HL-60/S4 treated with phorbol 12-myristate 13-acetate at 8.2 ng/mL for 4 days and 3 days (cell line): ENCODE measurements at regions not wholly inside any gene's neighbourhood (a gene's known extent, or its start where the extent isn't known, plus 50 kb on each side); places are given as distances from the start of the nearest gene placed in this dataset.

Experiments used
- in situ Hi-C: fragments of 300-500 bp; cut with MboI; formaldehyde crosslinking; loops from 2 replicates; pipeline ENCODE4 v1.15.0; 2022; ENCODE audit warnings: low sequenced_read_pairs

GRCh38 chr5:74326571-74327338, 313.8 kb downstream of the ENC1 start:
- in situ Hi-C loops: no loop called here

DNA sequence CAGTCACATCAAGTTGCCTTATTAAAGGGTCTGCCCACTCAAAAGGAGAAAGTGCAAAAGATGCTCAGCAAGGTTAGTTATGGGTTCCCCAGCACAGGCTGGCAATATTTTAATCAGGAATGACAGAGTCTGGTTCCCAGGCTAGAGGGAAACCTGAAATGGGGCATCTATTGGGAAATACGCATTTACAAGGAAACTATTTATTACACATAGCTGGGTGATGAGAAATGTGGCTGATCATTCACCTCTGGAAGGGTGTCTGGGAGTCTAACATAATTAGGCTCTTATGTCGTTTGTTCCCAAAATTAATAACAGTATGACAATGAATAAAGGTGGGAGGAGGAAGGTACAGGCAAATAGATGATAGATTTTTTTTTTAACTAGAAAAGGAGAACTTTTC, 314.7 kb downstream of the ENC1 start:
- in situ Hi-C loops: no loop called here

DNA sequence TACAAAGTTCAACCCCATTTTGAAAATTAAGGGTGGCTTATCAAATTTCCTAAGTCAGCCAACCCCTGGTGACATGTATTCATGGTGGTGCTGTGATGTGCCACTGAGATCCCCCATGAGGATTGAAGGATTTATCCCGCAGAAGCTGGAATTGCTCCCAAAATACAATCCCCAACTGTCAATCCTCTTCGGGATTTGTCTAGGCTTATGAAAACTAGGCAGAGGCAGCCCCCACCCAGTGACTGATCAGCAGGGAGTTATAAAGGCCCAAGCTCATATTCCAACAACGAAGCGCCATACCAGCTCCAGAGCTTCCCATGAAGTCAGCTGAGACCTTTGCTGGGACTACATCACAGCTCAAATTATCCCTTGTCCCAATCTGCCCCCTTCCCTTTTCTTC, 316.0 kb downstream of the ENC1 start:
- in situ Hi-C loops: no loop called here

DNA sequence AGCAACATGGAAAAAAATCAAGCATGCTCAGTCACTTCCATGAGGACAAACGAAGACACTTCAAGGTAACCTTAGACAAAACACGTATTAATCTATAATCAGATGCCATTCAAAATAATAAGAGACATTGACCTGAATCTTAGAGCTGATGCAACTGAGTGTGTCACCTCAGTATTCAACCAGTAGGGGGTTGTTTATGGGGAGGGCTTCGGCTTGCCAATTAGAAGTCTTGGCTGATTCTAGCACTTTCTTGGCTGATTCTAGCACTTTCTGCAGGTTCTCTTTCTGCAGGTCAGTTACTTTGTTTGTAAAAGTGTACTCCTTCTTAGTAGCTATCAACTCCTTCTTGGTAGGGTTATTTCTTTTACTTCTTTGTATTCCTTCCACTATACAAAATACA, 317.6 kb downstream of the ENC1 start:
- in situ Hi-C loops: no loop called here

DNA sequence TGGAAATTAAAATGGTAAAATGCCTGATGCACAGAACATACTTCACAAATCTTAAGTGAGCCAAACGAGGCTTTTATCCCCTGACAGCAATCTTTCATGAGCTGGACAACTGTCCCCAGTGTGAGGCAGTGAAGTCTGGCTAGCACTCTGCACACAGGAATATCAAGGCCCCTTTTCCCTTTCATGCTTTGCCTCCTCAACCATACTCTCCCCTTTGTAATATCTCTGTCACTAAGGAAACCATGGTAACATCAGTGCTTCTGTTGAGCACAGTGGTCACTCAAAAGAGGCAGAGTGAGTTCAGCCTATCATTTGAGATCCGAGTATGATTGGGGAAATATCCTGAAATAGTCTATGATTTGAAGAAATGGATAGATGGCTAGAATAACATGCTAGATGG, 318.3 kb downstream of the ENC1 start:
- in situ Hi-C loops: no loop called here

DNA sequence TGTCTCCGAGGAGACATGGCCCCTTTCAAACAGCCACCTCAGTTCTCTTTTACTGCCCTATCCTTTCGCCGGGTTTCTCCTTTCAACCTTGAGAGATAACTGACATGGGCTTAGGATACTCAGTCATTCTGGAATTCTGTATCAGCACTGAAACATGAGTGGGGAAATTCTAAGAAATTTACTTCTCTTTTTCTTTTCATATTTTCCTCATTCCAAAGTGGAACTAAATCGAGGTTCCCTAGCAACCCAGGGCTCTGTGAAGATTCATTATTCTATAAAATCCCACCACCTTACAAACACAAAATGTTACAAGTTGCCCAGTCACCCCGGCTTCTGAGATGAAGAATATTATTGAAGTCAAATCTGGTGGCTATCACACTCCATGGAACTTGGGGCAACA, 319.2 kb downstream of the ENC1 start:
- in situ Hi-C loops: no loop called here

- in situ Hi-C loops: no loop called here
Measured at GRCh38 chr5:74320526-74320925, 320.0 kb downstream of the ENC1 start.

DNA sequence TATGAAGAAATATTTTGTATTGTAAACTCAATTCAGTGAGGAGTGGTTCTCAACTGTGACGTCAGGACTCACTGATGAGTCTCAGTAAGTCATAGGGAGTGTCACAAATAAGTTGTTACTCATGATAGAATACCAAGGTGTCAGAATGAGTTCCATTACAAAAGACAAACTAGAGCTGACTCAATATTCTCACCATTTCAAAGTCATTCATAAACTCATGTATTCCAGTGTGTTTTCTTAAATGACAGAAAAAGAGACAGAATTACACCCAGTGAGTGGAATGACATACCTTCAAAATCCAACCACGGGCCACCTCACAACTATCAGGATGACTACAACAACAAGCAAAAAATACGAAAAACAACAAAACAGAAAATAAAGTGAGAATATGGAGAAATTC, 321.5 kb downstream of the ENC1 start:
- in situ Hi-C loops: no loop called here

- in situ Hi-C loops: no loop called here
Measured at GRCh38 chr5:74316064-74316603, 324.4 kb downstream of the ENC1 start.

DNA sequence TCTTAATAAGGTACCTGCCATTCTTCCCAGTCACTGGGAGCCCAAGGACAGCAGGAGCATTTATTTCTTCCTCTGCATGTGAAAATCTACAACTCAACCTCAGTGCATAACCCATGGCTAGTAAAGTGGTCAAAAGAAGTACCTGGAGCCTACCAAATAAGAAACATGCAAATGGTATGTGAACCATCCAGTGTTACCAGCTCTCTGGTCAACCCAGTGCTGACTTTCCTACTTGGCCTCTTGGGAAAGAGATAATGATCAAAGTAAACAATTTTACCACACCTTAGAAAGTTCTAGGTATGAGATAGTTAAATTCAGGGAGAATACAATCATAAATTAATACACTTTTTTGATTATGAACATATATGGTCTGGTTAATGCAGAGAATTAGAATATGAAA, 325.6 kb downstream of the ENC1 start:
- in situ Hi-C loops: no loop called here

- in situ Hi-C loops: no loop called here
Measured at GRCh38 chr5:74313896-74314295, 326.6 kb downstream of the ENC1 start.

DNA sequence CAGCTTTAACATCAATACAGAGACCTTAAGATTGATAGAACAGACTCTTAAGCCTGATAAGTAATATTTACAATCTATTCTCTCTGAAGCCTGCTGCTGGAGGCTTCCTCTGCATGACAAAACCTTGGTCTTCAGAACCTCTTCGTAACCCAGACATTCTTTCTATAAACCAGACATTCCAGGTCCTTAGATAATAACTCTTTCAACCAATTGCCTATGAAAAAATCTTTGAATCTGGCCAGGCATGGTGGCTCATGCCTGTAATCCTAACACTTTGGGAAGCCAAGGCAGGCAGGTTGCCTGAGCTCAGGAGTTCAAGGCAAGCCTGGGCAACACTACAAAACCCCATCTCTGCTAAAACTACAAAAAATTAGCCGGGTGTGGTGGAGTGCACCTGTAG, 327.8 kb downstream of the ENC1 start:
- in situ Hi-C loops: no loop called here

- in situ Hi-C loops: no loop called here
Measured at GRCh38 chr5:74311961-74312360, 328.6 kb downstream of the ENC1 start.

DNA sequence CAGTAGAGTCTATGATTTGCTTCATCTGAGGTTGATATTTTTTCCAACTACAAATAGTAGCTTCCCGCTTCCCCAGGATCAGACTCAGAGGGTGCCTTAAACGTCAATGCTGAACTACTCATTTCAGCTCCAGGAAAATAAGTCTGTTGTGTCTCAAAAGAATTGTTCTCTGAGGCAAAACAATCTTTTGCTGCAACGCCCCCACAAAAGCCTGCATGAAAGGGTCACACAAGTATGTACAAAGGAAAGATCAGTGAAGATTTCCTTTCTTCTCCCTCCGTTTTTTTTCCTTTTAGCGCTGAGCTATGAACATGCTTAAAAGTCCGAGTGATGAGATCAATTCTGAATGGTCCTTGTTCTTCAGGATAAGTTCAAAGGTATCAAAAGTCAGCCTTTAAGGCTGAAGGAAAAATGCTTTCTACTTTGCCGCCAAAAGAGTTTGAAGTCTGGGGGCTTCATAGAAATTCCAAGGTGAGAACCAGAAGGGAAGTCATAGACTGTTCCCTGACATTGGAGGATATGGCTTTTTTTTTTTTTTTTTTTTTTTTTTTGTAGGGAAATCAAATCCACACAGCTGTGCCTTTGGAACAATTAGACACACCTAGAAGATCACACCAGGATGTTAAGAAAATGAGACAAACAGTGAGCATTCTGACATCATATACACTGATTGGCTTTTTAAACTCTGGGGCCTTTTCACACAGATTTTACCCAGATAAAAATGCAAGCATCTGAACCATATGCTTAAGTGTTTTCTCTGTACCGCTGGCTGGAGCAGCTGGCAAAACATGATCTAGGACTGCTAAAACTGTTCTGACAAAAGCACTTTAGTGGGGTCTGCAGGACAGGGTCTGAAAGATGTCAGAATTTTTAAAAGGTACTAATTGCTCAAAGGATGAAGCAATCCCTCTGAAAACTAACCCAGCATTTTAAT, 329.3 kb downstream of the ENC1 start:
- in situ Hi-C loops: no loop called here

- in situ Hi-C loops: no loop called here
Measured at GRCh38 chr5:74310386-74310785, 330.1 kb downstream of the ENC1 start.

DNA sequence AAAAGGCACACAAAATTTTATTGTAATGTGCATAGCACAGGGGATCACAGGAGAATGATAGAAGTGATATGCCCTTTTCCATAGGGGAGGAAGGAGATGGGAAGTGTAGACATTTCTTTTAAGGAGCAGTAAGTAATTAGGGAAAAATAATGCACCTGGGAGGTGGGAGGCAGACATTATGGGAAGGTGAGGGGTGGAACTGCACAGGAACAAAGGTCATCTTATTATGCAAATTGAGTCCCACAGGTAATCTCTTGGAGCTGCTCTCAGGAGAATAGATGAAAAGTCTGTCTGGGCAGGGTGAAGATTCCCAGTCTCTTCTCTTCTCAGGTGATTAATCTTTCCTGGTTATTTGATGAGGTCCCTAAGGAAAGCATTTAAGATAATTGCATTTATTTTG, 331.5 kb downstream of the ENC1 start:
- in situ Hi-C loops: no loop called here

DNA sequence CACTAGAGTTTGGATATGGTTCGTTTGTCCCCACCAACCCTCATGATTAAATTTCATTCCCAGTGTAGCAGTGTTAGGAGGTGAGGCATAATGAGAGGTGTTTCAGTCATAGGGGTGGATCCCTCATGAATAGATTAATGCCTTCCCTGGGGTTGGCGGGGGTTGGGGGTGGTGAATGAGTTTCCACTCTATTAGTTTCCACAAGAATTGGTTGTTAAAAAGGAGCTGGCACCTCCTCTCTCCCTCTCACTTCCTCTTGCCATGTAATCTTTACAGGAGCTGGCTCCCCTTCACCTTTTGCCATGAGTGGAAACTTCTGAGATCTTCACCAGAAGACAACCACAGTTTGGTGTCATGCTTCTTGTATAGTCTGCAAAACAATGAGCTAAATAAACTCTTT, 333.7 kb downstream of the ENC1 start:
- in situ Hi-C loops: no loop called here

DNA sequence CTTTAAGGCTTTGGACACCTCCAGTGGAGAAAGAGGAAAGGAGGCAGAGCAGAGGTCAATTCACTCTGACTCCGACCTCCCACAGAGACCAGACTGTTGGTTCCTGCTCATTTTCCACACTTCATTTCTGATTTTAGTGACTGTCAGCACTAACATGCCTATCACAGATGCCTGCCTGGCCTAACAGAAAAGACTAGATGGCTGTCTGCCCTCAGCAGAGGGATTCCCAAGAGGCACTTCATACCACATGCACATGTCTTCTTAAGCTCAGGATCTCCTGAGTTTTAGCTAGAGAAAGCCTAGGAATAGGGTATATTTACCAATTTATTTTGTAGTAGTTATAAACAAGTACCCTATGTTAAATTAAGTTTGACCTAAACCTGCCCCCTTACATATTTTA, 336.0 kb downstream of the ENC1 start:
- in situ Hi-C loops: no loop called here

GRCh38 chr5:74303578-74303977, 336.9 kb downstream of the ENC1 start:
- in situ Hi-C loops: no loop called here

GRCh38 chr5:74301576-74301975, 339.0 kb downstream of the ENC1 start:
- in situ Hi-C loops: no loop called here

DNA sequence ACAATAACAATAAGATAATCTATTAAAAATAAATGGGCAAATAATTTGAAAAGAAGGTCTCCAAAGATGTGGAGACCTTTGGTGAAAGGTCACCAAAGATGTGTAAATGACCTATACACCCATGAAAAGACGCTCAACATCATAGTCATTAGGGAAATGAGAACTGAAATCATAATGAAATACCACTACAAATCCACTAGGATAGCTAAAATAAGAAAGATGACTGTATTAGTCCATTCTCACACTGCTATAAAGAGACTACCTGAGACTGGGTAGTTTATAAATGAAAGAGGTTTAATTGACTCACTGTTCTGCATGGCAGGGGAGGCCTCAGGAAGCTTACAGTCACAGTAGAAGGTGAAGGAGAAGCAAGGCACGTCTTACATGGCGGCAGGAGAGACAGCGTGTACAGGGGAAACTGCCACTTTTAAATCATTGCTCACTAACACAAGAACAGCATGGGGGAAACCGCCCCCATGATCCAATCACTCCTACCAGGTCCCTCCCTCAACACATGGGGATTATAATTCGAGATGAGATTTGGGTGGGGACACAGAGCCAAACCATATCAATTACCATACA, 339.6 kb downstream of the ENC1 start:
- in situ Hi-C loops: no loop called here

DNA sequence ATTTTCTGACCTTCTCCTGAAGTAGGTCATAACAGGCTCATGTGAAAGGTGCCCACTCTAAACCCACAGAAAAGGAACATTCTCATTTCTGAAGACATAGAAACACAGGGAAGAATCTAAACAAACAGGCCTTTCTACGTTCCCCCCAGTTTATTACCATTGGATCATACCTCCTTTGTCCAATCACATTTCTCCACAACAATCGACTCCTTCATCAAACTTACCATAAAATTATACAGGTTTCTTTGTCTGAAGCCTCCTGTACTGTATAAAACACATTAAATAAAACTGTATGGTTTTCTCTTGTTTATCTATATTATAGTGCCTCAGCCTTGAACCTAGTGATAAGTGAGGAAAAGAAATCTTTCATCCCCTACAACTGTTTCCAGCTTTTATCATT, 340.7 kb downstream of the ENC1 start:
- in situ Hi-C loops: no loop called here
